ENCODE measurements at regions not wholly inside any gene's neighbourhood (a gene's known extent, or its start where the extent isn't known, plus 50 kb on each side); places are given as distances from the start of the nearest gene placed in this dataset.
"Not testable (repeated sequence)": the region's sequence is repeated elsewhere in the genome, so short reads cannot be mapped to it uniquely, and the experiment has no call there.

DNA sequence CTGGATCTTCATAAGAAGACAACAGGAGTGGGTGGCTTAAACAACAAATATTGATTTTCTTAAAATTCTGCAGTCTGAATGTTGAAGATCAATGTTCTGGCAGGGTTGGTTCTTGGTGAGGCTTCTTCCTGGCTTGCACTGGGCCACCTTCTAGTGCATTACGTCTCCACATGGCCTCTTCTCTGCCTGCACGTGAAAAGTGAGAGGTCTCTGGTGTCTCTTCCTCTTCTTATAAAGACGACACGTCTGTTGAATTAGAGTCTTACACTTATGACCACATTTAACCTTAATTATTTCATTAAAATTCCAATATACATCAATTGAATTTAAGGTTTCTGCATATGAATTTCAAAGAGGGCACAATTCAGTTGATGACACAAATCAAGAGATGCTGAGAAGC is 1100.1 kb downstream of the TMEM121 start:
- not testable (repeated sequence) for TF ChIP-seq EZH2 (IDR thresholded peaks at IDR 0.05); POLR2AphosphoS5 (IDR thresholded peaks at IDR 0.05; ENCODE audit: borderline replicate concordance, low read depth, low read length)

Data from SK-N-MC (cell line).